ENCODE measurements at regions not wholly inside any gene's neighbourhood (a gene's known extent, or its start where the extent isn't known, plus 50 kb on each side); places are given as distances from the start of the nearest gene placed in this dataset.

- Mint-ChIP-seq H3K36me3 (ENCODE audit: insufficient read depth, unreplicated experiment) (no peaks in the 10 kb centered on the region), H3K27me3 (ENCODE audit: unreplicated experiment) (peaks cover 86% of the 10 kb centered on the region), H3K4me3 (ENCODE audit: low read depth, unreplicated experiment) (no peak overlapping the region), H3K27ac (ENCODE audit: unreplicated experiment) (no peak overlapping the region), H3K9me3 (ENCODE audit: low read depth, unreplicated experiment) (no peaks in the 10 kb centered on the region), H3K4me1 (ENCODE audit: low read depth, unreplicated experiment) (no peaks in the 10 kb centered on the region)
- BruUV-seq (replicated peaks), result no TSS peak
- CTCF ChIA-PET, result no interaction called here
- no peak for DNase-seq
- intact Hi-C loops (cut with micrococcal nuclease; ENCODE audit: unreplicated experiment), result no loop called here
- TF ChIP-seq CTCF (IDR thresholded peaks at IDR 0.05; ENCODE audit: unreplicated experiment), result no peak
These were observed 52.8 kb upstream of the TMEM273 start for GRCh38 chr10:49240946-49241345.

Data from Calu3 (cell line).